HepG2 (cell line): ENCODE measurements at regions not wholly inside any gene's neighbourhood (a gene's known extent, or its start where the extent isn't known, plus 50 kb on each side); places are given as distances from the start of the nearest gene placed in this dataset.

Source experiments
- KLF16 ChIP-seq, 2 experiments: sonication (generic) in 1 of 2; formaldehyde crosslinking in 1 of 2; IDR thresholded peaks; 2 replicates each; pipeline versions ENCODE4 v1.6.1 to v1.8.0; 2016 to 2023; ENCODE audit warnings: missing genetic modification reagents in 2 of 2, missing compliant biosample characterization in 1 of 2
- PHB2 ChIP-seq: fragments of 450-650 bp; IDR thresholded peaks from 2 replicates; pipeline ENCODE4 v1.6.1; 2018; ENCODE audit not compliant: partially characterized antibody
- RFX1 ChIP-seq: fragments of 450-650 bp; IDR thresholded peaks from 2 replicates; pipeline ENCODE4 v1.6.1; 2017
- SIN3B ChIP-seq: fragments of 150-350 bp; IDR thresholded peaks from 2 replicates; pipeline ENCODE4 v1.6.1; 2014; ENCODE audit warnings: low read length
- ZNF260 ChIP-seq: sonication (generic); formaldehyde crosslinking; IDR thresholded peaks from 2 replicates; pipeline ENCODE4 v1.4.0; 2020; ENCODE audit warnings: missing genetic modification reagents, low read depth, mild to moderate bottlenecking, borderline replicate concordance
- ZNF331 ChIP-seq: sonication (generic); formaldehyde crosslinking; IDR thresholded peaks from 2 replicates; pipeline ENCODE4 v1.4.0; 2020; ENCODE audit warnings: missing genetic modification reagents
- ZNF782 ChIP-seq: sonication (generic); formaldehyde crosslinking; IDR thresholded peaks from 2 replicates; pipeline ENCODE4 v1.4.0; 2020; ENCODE audit warnings: missing genetic modification reagents, mild to moderate bottlenecking, borderline replicate concordance
- TF ChIP-seq, protein P1 (sequence below): sonication (generic); formaldehyde crosslinking; IDR thresholded peaks from 2 replicates; pipeline ENCODE4 v1.8.1; 2023; ENCODE audit warnings: missing genetic modification reagents, inconsistent platforms, borderline replicate concordance
- TF ChIP-seq, protein P2 (sequence below), 2 experiments: sonication (generic) in 1 of 2; formaldehyde crosslinking in 1 of 2; IDR thresholded peaks; 2 replicates each; pipeline versions ENCODE4 v1.4.0 to v1.6.1; 2018 to 2020; ENCODE audit warnings: missing genetic modification reagents in 2 of 2, borderline replicate concordance in 1 of 2, low read depth in 1 of 2, mild to moderate bottlenecking in 1 of 2, missing biosample characterization in 1 of 2
- TF ChIP-seq, protein P3 (sequence below): sonication (generic); formaldehyde crosslinking; IDR thresholded peaks from 2 replicates; pipeline ENCODE4 v1.5.0; 2020; ENCODE audit warnings: mild to moderate bottlenecking, missing genetic modification reagents, moderate library complexity

DNA sequence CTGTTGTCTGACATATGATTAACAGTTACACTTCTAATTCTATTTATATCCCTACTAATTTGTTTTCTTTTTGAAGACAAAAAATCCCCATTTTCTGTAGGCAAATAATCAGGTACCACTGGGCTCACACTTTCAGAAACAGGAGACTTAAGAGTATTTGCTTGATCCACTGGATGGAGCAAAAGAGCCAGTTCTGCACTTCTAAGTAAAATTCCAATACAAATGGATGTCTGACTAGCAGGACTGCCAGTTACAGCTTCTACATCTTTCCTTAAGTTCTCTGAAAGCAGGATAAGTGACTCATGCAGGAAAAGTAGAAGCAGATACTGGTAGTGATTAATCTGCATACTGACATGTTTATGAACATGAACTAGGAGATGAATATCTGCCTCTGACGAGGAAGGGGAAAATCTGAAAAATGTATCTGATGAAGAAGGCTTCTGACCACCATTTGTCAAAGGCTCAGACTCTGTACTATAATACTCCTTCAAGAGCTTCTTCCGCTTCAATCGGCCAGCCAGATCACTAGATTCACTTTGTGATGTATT, 73.8 kb upstream of the ANKS1B start:
- TF ChIP-seq SIN3B (no peak), ZNF331 (no peak), PHB2 (no peak), ZNF782 (CRISPR knock-in tag) (no peak), RFX1 (no peak), ZNF260 (CRISPR knock-in tag) (no peak), KLF16 (CRISPR knock-in tag; IDR thresholded peaks at IDR 0.05) (no peak)
- TF ChIP-seq, protein P1, sequence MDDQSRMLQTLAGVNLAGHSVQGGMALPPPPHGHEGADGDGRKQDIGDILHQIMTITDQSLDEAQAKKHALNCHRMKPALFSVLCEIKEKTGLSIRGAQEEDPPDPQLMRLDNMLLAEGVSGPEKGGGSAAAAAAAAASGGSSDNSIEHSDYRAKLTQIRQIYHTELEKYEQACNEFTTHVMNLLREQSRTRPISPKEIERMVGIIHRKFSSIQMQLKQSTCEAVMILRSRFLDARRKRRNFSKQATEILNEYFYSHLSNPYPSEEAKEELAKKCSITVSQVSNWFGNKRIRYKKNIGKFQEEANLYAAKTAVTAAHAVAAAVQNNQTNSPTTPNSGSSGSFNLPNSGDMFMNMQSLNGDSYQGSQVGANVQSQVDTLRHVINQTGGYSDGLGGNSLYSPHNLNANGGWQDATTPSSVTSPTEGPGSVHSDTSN (CRISPR knock-in tag): no peak
- TF ChIP-seq, protein P2, sequence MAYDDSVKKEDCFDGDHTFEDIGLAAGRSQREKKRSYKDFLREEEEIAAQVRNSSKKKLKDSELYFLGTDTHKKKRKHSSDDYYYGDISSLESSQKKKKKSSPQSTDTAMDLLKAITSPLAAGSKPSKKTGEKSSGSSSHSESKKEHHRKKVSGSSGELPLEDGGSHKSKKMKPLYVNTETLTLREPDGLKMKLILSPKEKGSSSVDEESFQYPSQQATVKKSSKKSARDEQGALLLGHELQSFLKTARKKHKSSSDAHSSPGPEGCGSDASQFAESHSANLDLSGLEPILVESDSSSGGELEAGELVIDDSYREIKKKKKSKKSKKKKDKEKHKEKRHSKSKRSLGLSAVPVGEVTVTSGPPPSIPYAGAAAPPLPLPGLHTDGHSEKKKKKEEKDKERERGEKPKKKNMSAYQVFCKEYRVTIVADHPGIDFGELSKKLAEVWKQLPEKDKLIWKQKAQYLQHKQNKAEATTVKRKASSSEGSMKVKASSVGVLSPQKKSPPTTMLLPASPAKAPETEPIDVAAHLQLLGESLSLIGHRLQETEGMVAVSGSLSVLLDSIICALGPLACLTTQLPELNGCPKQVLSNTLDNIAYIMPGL (CRISPR knock-in tag; IDR thresholded peaks at IDR 0.05; ENCODE audit: borderline replicate concordance in 1 of 2, low read depth in 1 of 2): no peak
- TF ChIP-seq, protein P3, sequence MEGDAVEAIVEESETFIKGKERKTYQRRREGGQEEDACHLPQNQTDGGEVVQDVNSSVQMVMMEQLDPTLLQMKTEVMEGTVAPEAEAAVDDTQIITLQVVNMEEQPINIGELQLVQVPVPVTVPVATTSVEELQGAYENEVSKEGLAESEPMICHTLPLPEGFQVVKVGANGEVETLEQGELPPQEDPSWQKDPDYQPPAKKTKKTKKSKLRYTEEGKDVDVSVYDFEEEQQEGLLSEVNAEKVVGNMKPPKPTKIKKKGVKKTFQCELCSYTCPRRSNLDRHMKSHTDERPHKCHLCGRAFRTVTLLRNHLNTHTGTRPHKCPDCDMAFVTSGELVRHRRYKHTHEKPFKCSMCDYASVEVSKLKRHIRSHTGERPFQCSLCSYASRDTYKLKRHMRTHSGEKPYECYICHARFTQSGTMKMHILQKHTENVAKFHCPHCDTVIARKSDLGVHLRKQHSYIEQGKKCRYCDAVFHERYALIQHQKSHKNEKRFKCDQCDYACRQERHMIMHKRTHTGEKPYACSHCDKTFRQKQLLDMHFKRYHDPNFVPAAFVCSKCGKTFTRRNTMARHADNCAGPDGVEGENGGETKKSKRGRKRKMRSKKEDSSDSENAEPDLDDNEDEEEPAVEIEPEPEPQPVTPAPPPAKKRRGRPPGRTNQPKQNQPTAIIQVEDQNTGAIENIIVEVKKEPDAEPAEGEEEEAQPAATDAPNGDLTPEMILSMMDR: no peak
